Lower leg skin (tissue), 3 donors: ENCODE measurements at regions not wholly inside any gene's neighbourhood (a gene's known extent, or its start where the extent isn't known, plus 50 kb on each side); places are given as distances from the start of the nearest gene placed in this dataset.

ENCODE experiments used
- CTCF ChIP-seq, 3 donors: fragments of 450-650 bp; IDR thresholded peaks; one replicate each; pipeline ENCODE4 v1.5.1; 2016; ENCODE audit warnings: antibody characterized with exemption in 3 of 3, mild to moderate bottlenecking in 3 of 3, moderate library complexity in 2 of 3
- POLR2A ChIP-seq, 2 donors: fragments of 450-650 bp; IDR thresholded peaks; one replicate each; pipeline ENCODE4 v1.6.1; 2016 to 2017; ENCODE audit warnings: antibody characterized with exemption in 2 of 2, mild to moderate bottlenecking in 1 of 2, moderate library complexity in 1 of 2

- TF ChIP-seq CTCF (IDR thresholded peaks at IDR 0.05) (no peak), POLR2A (IDR thresholded peaks at IDR 0.05) (no peak)
Observed at GRCh38 chr2:70357684-70358071, 55.8 kb upstream of the FAM136A start.
